ENCODE measurements at regions not wholly inside any gene's neighbourhood (a gene's known extent, or its start where the extent isn't known, plus 50 kb on each side); places are given as distances from the start of the nearest gene placed in this dataset.

DNA sequence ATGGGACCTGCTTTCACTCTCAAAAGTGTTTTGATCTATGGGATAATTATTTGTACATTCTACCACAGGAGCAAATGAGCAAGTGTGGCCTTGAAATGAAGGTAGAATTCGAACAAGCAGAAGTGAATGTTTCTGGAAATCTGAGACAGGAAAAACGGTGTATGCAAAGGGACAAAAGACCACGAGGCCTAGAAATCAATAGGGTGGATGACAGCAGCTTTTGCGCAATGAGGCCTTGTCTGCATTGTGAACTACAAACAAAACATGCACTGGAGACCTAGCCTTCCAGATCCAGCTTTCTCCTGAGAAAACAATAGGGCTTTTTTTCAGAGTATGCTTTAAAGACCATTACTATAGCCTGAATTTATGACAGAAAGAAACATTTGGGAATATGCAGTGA, 1137.0 kb downstream of the ROBO2 start:
- no peaks in the 10 kb centered on the region for H3K23me2 ChIP-seq (ENCODE audit: insufficient read length, low read depth, low read length, poor library complexity, severe bottlenecking)
- no peak overlapping the region for H2BK20ac ChIP-seq (ENCODE audit: low read depth, low read length, poor library complexity, severe bottlenecking)
- H3K27ac Mint-ChIP-seq: no peak overlapping the region
- H3K9ac ChIP-seq (ENCODE audit: extremely low read depth, insufficient read length, low read length): no peak overlapping the region
- H3K79me2 ChIP-seq (ENCODE audit: insufficient read depth, low read length): no peaks in the 10 kb centered on the region; the same call in 1 of the 2 replicates
- no peak overlapping the region for H3K18ac ChIP-seq (ENCODE audit: insufficient read length, low read depth, low read length)
- H3T11ph ChIP-seq (ENCODE audit: low read length): no peak overlapping the region
- H3K9me3 Mint-ChIP-seq: no peaks in the 10 kb centered on the region
- TF ChIP-seq, protein P1, sequence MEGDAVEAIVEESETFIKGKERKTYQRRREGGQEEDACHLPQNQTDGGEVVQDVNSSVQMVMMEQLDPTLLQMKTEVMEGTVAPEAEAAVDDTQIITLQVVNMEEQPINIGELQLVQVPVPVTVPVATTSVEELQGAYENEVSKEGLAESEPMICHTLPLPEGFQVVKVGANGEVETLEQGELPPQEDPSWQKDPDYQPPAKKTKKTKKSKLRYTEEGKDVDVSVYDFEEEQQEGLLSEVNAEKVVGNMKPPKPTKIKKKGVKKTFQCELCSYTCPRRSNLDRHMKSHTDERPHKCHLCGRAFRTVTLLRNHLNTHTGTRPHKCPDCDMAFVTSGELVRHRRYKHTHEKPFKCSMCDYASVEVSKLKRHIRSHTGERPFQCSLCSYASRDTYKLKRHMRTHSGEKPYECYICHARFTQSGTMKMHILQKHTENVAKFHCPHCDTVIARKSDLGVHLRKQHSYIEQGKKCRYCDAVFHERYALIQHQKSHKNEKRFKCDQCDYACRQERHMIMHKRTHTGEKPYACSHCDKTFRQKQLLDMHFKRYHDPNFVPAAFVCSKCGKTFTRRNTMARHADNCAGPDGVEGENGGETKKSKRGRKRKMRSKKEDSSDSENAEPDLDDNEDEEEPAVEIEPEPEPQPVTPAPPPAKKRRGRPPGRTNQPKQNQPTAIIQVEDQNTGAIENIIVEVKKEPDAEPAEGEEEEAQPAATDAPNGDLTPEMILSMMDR (conservative IDR thresholded peaks at IDR 0.05): no peak
- H2BK15ac ChIP-seq (ENCODE audit: low read depth, low read length): no peak overlapping the region
- H4K91ac ChIP-seq (ENCODE audit: insufficient read length, low read depth, low read length): no peak overlapping the region
- peaks cover 2% of the 10 kb centered on the region; the same call in 1 of the 2 replicates for H3K4me1 ChIP-seq (ENCODE audit: insufficient read depth, low read length)
- H2AK5ac ChIP-seq (ENCODE audit: insufficient read length, low read length): no peak overlapping the region
- no peak overlapping the region for H4K5ac ChIP-seq (ENCODE audit: insufficient read length, low read depth, low read length)
- H3K56ac ChIP-seq (ENCODE audit: insufficient read length, low read depth, low read length): no peak overlapping the region
- H3K27me3 ChIP-seq (ENCODE audit: insufficient read depth, low read length): no peaks in the 10 kb centered on the region
- H3K23ac ChIP-seq (ENCODE audit: insufficient read length, low read depth, low read length): no peak overlapping the region
- no peak overlapping the region for H4K8ac ChIP-seq (replicated peaks; ENCODE audit: insufficient read length, low read depth, low read length)
- no CpG with 5 or more reads among the region's 4 CpGs for WGBS (ENCODE audit: extremely low coverage, insufficient read length, low lambda C conversion rate)
- H3K36me3 Mint-ChIP-seq (ENCODE audit: insufficient read depth in 1 of 3, low read depth in 3 of 3): no peaks in the 10 kb centered on the region
- no peaks in the 10 kb centered on the region for H3K79me1 ChIP-seq (ENCODE audit: insufficient read depth, low read depth, low read length, poor library complexity, severe bottlenecking)
- no peak overlapping the region for H3K14ac ChIP-seq (ENCODE audit: insufficient read depth, low read length)
- no peak overlapping the region for H2AFZ ChIP-seq (ENCODE audit: low read length)
- H3K27me3 Mint-ChIP-seq (ENCODE audit: low read depth): no peaks in the 10 kb centered on the region
- no peak overlapping the region for H2BK120ac ChIP-seq (ENCODE audit: low read depth, low read length, poor library complexity, severe bottlenecking)
- H3K27ac ChIP-seq (ENCODE audit: insufficient read length, low read depth, low read length): no peak overlapping the region
- H2BK12ac ChIP-seq (ENCODE audit: insufficient read length, low read depth, low read length): no peak overlapping the region
- no peak overlapping the region for H3K4me2 ChIP-seq (ENCODE audit: insufficient read depth, insufficient read length, low read length)
- no peaks in the 10 kb centered on the region for H3K9me3 ChIP-seq (ENCODE audit: control insufficient read depth, low read depth, low read length)
- no peak for DNase-seq
- H3K4ac ChIP-seq (ENCODE audit: low read depth, low read length): no peak overlapping the region
- no peaks in the 10 kb centered on the region for H4K20me1 ChIP-seq (ENCODE audit: control insufficient read depth, insufficient read depth, insufficient read length)
- H3K4me1 Mint-ChIP-seq: peaks cover 17 to 18% of the 10 kb centered on the region in 2 experiments
- no peak overlapping the region for H3K4me3 Mint-ChIP-seq
- H2BK5ac ChIP-seq (ENCODE audit: insufficient read length, low read length): no peak overlapping the region
